HFFc6 (cell line): ENCODE measurements at regions not wholly inside any gene's neighbourhood (a gene's known extent, or its start where the extent isn't known, plus 50 kb on each side); places are given as distances from the start of the nearest gene placed in this dataset.
"Not testable (repeated sequence)": the region's sequence is repeated elsewhere in the genome, so short reads cannot be mapped to it uniquely, and the experiment has no call there.

Source experiments
- DNase-seq: peaks from one replicate; pipeline ENCODE4 v3.0.0-alpha.2; 2018
- H3K27ac Mint-ChIP-seq: 2 replicates; pipeline ENCODE4 v1.8.0; 2020; ENCODE audit warnings: mild to moderate bottlenecking, mixed read lengths
- H3K27me3 Mint-ChIP-seq: 2 replicates; pipeline ENCODE4 v1.8.0; 2021; ENCODE audit warnings: mild to moderate bottlenecking, moderate library complexity, mixed read lengths; ENCODE audit not compliant: insufficient read depth
- H3K36me3 Mint-ChIP-seq: 2 replicates; pipeline ENCODE4 v1.8.0; 2021; ENCODE audit warnings: low read depth, mixed read lengths
- H3K4me1 Mint-ChIP-seq: 2 replicates; pipeline ENCODE4 v1.8.0; 2020; ENCODE audit warnings: low read depth, mixed read lengths
- H3K4me3 Mint-ChIP-seq: 2 replicates; pipeline ENCODE4 v1.8.0; 2020; ENCODE audit warnings: mild to moderate bottlenecking, moderate library complexity, mixed read lengths
- H3K9me3 Mint-ChIP-seq: 2 replicates; pipeline ENCODE4 v1.8.0; 2020; ENCODE audit warnings: mild to moderate bottlenecking, mixed read lengths
- TF ChIP-seq, protein P1 (sequence below): fragments of 200-600 bp; sonication (generic); IDR thresholded peaks from 2 replicates; pipeline ENCODE4 v1.5.0; 2021; ENCODE audit warnings: antibody characterized with exemption, mild to moderate bottlenecking

- peaks cover 6% of the 10 kb centered on the region for H3K9me3 Mint-ChIP-seq
- TF ChIP-seq, protein P1, sequence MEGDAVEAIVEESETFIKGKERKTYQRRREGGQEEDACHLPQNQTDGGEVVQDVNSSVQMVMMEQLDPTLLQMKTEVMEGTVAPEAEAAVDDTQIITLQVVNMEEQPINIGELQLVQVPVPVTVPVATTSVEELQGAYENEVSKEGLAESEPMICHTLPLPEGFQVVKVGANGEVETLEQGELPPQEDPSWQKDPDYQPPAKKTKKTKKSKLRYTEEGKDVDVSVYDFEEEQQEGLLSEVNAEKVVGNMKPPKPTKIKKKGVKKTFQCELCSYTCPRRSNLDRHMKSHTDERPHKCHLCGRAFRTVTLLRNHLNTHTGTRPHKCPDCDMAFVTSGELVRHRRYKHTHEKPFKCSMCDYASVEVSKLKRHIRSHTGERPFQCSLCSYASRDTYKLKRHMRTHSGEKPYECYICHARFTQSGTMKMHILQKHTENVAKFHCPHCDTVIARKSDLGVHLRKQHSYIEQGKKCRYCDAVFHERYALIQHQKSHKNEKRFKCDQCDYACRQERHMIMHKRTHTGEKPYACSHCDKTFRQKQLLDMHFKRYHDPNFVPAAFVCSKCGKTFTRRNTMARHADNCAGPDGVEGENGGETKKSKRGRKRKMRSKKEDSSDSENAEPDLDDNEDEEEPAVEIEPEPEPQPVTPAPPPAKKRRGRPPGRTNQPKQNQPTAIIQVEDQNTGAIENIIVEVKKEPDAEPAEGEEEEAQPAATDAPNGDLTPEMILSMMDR, result no peak
- no peaks in the 10 kb centered on the region; the same call in 1 of the 2 replicates for H3K36me3 Mint-ChIP-seq
- no peak for DNase-seq
- H3K27ac Mint-ChIP-seq, result no peak overlapping the region
- no peaks in the 10 kb centered on the region; the same call in 1 of the 2 replicates for H3K4me1 Mint-ChIP-seq
- no peak overlapping the region for H3K4me3 Mint-ChIP-seq
- H3K27me3 Mint-ChIP-seq, result peaks cover 1% of the 10 kb centered on the region; the same call in 1 of the 2 replicates
Measured at GRCh38 chr13:59439776-59440428, 723.8 kb downstream of the DIAPH3 start.

- not testable (repeated sequence) for H3K36me3 Mint-ChIP-seq, DNase-seq, H3K4me3 Mint-ChIP-seq, H3K9me3 Mint-ChIP-seq, H3K27ac Mint-ChIP-seq, H3K27me3 Mint-ChIP-seq, H3K4me1 Mint-ChIP-seq
Measured at GRCh38 chr13:59441068-59441467, 722.7 kb downstream of the DIAPH3 start.

- peaks cover 6% of the 10 kb centered on the region for H3K9me3 Mint-ChIP-seq
- no peak overlapping the region for H3K27ac Mint-ChIP-seq
- peaks cover 1% of the 10 kb centered on the region; the same call in 1 of the 2 replicates for H3K27me3 Mint-ChIP-seq
- TF ChIP-seq, protein P1, result no peak
- H3K4me3 Mint-ChIP-seq, result no peak overlapping the region
- DNase-seq, result no peak
- H3K36me3 Mint-ChIP-seq, result no peaks in the 10 kb centered on the region; the same call in 1 of the 2 replicates
- H3K4me1 Mint-ChIP-seq, result peaks cover 14% of the 10 kb centered on the region
Measured at GRCh38 chr13:59441596-59442280, 722.0 kb downstream of the DIAPH3 start.

DNA sequence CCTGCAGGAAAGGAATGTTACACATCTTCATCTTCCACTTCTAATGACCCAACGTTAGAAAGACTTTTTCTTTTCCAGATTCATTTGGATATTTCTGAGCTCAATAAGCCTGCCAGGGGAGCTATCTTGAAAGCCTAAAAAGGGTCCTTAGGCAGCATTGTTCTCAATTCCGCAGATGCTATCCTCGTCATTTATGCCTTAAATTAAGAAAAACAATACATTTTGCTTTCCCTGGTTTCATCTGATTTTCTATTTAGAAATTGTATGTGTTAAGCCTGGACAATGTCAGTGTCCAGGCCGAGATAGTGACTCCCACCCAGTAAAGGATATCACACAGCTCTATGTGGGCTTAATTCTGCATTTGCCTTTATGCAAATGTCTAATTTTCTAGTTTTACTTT lies 721.3 kb downstream of the DIAPH3 start:
- Mint-ChIP-seq H3K9me3 (peaks cover 6% of the 10 kb centered on the region), H3K4me1 (peaks cover 21% of the 10 kb centered on the region), H3K4me3 (no peak overlapping the region), H3K27me3 (peaks cover 1% of the 10 kb centered on the region; the same call in 1 of the 2 replicates), H3K36me3 (no peaks in the 10 kb centered on the region; the same call in 1 of the 2 replicates), H3K27ac (no peak overlapping the region)
- TF ChIP-seq, protein P1, result no peak
- no peak for DNase-seq

DNA sequence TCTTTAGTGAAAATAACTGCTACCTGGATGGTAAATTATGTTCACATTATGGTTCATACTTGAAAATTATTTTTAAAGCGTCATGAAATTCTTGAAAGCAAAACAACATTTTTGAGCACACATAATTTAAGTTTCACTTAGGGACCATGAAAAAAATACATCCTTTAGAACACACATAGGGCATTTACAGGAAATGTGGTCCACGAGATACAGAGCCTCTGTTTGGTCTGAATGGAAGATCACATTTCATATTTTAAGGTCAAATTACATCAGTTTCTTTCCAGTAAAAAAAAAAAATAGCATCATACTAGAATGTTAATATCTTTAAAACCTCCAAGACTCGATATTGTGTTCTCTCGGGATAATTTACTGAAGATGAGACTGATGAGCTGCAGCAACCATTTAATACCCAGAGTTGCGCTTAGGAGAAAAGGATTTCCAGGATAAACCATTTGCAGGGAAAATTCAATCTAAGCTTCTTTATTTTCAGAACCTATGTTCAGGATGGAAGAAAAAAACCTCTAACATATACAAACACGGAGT lies 720.7 kb downstream of the DIAPH3 start:
- DNase-seq, result no peak
- no peak overlapping the region; the same call in 1 of the 2 replicates for H3K27ac Mint-ChIP-seq
- TF ChIP-seq, protein P1, result no peak
- no peak overlapping the region for H3K4me3 Mint-ChIP-seq
- H3K9me3 Mint-ChIP-seq, result peaks cover 6% of the 10 kb centered on the region
- H3K27me3 Mint-ChIP-seq, result peaks cover under 1% of the 10 kb centered on the region; the same call in 1 of the 2 replicates
- no peaks in the 10 kb centered on the region; the same call in 1 of the 2 replicates for H3K36me3 Mint-ChIP-seq
- H3K4me1 Mint-ChIP-seq, result peaks cover 26% of the 10 kb centered on the region
